ENCODE measurements at regions not wholly inside any gene's neighbourhood (a gene's known extent, or its start where the extent isn't known, plus 50 kb on each side); places are given as distances from the start of the nearest gene placed in this dataset.
A peak's percentile ranks its signal among the peaks of the same experiment; 100 is the strongest.

DNA sequence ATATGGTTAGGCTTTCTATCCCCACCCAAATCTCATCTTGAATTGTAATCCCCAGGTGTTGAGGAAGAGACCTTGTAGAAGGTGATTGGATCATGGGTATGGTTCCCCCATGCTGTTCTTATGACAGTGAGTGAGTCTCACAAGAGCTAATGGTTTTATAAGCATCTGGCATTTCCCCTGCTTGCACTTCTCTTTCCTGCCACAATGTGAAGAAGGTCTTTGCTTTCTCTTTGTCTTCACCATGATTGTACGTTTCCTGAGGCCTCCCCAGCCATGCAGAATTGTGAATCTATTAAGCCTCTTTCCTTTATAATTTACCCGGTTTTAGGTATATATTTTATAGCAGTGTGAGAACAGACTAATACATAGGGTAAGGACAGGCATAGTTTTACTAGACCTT lies 334.5 kb downstream of the TLR4 start:
- CTCF ChIA-PET, result no interaction called here
- no peaks in the 10 kb centered on the region for H3K4me1 ChIP-seq (ENCODE audit: control insufficient read depth, insufficient read depth, low read length)
- no peaks in the 10 kb centered on the region for H3K36me3 ChIP-seq (ENCODE audit: control insufficient read depth in 2 of 2, insufficient read depth in 1 of 2, low read length in 2 of 2)
- POLR2A ChIA-PET, result no interaction called here
- no peak overlapping the region for H3K4me3 ChIP-seq (ENCODE audit: low read depth, low read length)
- no peaks in the 10 kb centered on the region for H3K9me3 ChIP-seq (ENCODE audit: control insufficient read depth, insufficient read depth, low read depth, low read length)
- no peak overlapping the region for H3K27ac ChIP-seq (ENCODE audit: extremely low read depth, low read depth, low read length)
- TF ChIP-seq KLF9 (tag by site-specific recombination; IDR thresholded peaks at IDR 0.05; ENCODE audit: low read depth) (no peak), ZNF37A (tag by site-specific recombination; IDR thresholded peaks at IDR 0.05) (no peak), ZNF184 (tag by site-specific recombination; IDR thresholded peaks at IDR 0.05) (no peak), ZNF202 (tag by site-specific recombination; IDR thresholded peaks at IDR 0.05; ENCODE audit: borderline replicate concordance) (no peak), ZNF157 (tag by site-specific recombination; IDR thresholded peaks at IDR 0.05) (no peak)
- TF ChIP-seq, protein P1, sequence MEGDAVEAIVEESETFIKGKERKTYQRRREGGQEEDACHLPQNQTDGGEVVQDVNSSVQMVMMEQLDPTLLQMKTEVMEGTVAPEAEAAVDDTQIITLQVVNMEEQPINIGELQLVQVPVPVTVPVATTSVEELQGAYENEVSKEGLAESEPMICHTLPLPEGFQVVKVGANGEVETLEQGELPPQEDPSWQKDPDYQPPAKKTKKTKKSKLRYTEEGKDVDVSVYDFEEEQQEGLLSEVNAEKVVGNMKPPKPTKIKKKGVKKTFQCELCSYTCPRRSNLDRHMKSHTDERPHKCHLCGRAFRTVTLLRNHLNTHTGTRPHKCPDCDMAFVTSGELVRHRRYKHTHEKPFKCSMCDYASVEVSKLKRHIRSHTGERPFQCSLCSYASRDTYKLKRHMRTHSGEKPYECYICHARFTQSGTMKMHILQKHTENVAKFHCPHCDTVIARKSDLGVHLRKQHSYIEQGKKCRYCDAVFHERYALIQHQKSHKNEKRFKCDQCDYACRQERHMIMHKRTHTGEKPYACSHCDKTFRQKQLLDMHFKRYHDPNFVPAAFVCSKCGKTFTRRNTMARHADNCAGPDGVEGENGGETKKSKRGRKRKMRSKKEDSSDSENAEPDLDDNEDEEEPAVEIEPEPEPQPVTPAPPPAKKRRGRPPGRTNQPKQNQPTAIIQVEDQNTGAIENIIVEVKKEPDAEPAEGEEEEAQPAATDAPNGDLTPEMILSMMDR (tag by site-specific recombination; IDR thresholded peaks at IDR 0.05), result no peak
- TF ChIP-seq, protein P2, sequence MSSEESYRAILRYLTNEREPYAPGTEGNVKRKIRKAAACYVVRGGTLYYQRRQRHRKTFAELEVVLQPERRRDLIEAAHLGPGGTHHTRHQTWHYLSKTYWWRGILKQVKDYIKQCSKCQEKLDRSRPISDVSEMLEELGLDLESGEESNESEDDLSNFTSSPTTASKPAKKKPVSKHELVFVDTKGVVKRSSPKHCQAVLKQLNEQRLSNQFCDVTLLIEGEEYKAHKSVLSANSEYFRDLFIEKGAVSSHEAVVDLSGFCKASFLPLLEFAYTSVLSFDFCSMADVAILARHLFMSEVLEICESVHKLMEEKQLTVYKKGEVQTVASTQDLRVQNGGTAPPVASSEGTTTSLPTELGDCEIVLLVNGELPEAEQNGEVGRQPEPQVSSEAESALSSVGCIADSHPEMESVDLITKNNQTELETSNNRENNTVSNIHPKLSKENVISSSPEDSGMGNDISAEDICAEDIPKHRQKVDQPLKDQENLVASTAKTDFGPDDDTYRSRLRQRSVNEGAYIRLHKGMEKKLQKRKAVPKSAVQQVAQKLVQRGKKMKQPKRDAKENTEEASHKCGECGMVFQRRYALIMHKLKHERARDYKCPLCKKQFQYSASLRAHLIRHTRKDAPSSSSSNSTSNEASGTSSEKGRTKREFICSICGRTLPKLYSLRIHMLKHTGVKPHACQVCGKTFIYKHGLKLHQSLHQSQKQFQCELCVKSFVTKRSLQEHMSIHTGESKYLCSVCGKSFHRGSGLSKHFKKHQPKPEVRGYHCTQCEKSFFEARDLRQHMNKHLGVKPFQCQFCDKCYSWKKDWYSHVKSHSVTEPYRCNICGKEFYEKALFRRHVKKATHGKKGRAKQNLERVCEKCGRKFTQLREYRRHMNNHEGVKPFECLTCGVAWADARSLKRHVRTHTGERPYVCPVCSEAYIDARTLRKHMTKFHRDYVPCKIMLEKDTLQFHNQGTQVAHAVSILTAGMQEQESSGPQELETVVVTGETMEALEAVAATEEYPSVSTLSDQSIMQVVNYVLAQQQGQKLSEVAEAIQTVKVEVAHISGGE (tag by site-specific recombination; conservative IDR thresholded peaks at IDR 0.05; ENCODE audit: low read depth), result no peak

DNA sequence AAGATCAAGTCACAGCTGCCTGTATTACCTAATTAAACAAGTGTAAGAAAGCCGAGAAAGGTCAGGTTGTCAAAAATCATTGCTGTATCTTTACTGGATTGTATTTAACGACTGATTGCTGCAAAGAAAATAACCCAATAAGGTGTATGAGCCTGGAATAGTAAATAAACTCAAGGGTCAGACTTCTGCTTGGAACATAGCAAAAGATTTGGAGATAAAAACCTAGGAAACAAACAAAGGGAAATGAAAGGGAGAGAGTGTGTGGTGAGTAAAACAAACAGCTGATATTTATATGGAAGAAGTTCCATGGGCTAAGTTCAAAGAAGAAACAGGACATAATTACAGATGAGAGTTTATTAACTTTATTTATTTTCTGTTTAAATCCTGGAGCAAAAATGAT lies 354.0 kb downstream of the TLR4 start:
- Histone ChIP-seq H3K9me3 (ENCODE audit: control insufficient read depth, insufficient read depth, low read depth, low read length) (no peaks in the 10 kb centered on the region), H3K4me1 (ENCODE audit: control insufficient read depth, insufficient read depth, low read length) (no peaks in the 10 kb centered on the region), H3K4me3 (ENCODE audit: low read depth, low read length) (no peak overlapping the region), H3K36me3 (ENCODE audit: control insufficient read depth in 2 of 2, insufficient read depth in 1 of 2, low read length in 2 of 2) (no peaks in the 10 kb centered on the region), H3K27ac (ENCODE audit: extremely low read depth, low read depth, low read length) (no peak overlapping the region)
- POLR2A ChIA-PET, result no interaction called here
- CTCF ChIA-PET, result no interaction called here
- TF ChIP-seq RBAK (tag by site-specific recombination; IDR thresholded peaks at IDR 0.05) (no peak), ZSCAN30 (tag by site-specific recombination; IDR thresholded peaks at IDR 0.05) (no peak), ZNF747 (tag by site-specific recombination; IDR thresholded peaks at IDR 0.05) (no peak)
- TF ChIP-seq, protein P3, sequence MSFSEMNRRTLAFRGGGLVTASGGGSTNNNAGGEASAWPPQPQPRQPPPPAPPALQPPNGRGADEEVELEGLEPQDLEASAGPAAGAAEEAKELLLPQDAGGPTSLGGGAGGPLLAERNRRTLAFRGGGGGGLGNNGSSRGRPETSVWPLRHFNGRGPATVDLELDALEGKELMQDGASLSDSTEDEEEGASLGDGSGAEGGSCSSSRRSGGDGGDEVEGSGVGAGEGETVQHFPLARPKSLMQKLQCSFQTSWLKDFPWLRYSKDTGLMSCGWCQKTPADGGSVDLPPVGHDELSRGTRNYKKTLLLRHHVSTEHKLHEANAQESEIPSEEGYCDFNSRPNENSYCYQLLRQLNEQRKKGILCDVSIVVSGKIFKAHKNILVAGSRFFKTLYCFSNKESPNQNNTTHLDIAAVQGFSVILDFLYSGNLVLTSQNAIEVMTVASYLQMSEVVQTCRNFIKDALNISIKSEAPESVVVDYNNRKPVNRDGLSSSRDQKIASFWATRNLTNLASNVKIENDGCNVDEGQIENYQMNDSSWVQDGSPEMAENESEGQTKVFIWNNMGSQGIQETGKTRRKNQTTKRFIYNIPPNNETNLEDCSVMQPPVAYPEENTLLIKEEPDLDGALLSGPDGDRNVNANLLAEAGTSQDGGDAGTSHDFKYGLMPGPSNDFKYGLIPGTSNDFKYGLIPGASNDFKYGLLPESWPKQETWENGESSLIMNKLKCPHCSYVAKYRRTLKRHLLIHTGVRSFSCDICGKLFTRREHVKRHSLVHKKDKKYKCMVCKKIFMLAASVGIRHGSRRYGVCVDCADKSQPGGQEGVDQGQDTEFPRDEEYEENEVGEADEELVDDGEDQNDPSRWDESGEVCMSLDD (tag by site-specific recombination; IDR thresholded peaks at IDR 0.05), result no peak

DNA sequence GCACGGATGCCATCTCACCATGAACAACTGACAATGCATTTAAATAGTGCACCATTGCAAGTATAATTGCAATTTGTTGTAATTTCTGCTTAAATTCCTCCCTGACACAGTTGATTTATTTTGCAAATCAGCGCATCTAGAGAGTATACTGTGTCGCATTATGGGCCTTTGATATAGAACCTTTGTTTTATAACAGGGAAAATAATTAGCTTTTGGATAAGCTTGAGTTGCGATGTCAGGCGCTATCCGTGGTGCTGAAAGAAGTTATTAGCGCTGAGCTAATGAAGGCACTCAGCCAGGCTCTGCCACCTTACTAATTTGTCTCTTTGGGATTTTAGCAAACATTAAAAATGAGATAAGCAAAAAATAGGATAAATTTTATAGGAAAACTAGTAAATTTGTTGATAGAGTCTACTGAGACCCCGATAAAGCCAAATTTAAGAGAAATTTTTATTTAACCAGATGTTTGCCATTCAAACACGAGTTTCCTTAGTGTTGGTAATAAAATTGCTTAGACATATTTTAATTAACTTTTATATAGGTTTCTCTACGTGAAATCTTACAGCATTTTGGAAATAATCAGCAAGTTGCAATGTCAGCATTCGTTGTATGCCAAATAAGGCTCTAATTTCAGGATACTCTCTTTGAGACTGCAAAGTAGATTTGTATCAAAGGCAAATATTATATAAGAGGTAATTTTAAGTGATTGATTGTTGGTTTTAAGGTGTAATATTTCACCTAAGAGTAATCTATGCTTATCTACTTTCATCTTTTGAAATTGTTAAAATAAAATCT lies 355.5 kb downstream of the TLR4 start:
- TF ChIP-seq TRIM28 (IDR thresholded peaks at IDR 0.05; ENCODE audit: borderline replicate concordance, low read length) (no peak), ZNF157 (tag by site-specific recombination; IDR thresholded peaks at IDR 0.05) (no peak), FEZF1 (tag by site-specific recombination; IDR thresholded peaks at IDR 0.05) (no peak), ZFP3 (tag by site-specific recombination; IDR thresholded peaks at IDR 0.05; ENCODE audit: low read depth) (no peak), ZNF792 (tag by site-specific recombination; IDR thresholded peaks at IDR 0.05) (no peak)
- TF ChIP-seq, protein P4, sequence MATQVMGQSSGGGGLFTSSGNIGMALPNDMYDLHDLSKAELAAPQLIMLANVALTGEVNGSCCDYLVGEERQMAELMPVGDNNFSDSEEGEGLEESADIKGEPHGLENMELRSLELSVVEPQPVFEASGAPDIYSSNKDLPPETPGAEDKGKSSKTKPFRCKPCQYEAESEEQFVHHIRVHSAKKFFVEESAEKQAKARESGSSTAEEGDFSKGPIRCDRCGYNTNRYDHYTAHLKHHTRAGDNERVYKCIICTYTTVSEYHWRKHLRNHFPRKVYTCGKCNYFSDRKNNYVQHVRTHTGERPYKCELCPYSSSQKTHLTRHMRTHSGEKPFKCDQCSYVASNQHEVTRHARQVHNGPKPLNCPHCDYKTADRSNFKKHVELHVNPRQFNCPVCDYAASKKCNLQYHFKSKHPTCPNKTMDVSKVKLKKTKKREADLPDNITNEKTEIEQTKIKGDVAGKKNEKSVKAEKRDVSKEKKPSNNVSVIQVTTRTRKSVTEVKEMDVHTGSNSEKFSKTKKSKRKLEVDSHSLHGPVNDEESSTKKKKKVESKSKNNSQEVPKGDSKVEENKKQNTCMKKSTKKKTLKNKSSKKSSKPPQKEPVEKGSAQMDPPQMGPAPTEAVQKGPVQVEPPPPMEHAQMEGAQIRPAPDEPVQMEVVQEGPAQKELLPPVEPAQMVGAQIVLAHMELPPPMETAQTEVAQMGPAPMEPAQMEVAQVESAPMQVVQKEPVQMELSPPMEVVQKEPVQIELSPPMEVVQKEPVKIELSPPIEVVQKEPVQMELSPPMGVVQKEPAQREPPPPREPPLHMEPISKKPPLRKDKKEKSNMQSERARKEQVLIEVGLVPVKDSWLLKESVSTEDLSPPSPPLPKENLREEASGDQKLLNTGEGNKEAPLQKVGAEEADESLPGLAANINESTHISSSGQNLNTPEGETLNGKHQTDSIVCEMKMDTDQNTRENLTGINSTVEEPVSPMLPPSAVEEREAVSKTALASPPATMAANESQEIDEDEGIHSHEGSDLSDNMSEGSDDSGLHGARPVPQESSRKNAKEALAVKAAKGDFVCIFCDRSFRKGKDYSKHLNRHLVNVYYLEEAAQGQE (tag by site-specific recombination; IDR thresholded peaks at IDR 0.05), result peak; percentile 89
- TF ChIP-seq, protein P5, sequence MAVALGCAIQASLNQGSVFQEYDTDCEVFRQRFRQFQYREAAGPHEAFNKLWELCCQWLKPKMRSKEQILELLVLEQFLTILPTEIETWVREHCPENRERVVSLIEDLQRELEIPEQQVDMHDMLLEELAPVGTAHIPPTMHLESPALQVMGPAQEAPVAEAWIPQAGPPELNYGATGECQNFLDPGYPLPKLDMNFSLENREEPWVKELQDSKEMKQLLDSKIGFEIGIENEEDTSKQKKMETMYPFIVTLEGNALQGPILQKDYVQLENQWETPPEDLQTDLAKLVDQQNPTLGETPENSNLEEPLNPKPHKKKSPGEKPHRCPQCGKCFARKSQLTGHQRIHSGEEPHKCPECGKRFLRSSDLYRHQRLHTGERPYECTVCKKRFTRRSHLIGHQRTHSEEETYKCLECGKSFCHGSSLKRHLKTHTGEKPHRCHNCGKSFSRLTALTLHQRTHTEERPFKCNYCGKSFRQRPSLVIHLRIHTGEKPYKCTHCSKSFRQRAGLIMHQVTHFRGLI (tag by site-specific recombination; IDR thresholded peaks at IDR 0.05), result no peak
- CTCF ChIA-PET, result no interaction called here
- no peaks in the 10 kb centered on the region for H3K9me3 ChIP-seq (ENCODE audit: control insufficient read depth, insufficient read depth, low read depth, low read length)
- H3K4me3 ChIP-seq (ENCODE audit: low read depth, low read length), result no peak overlapping the region
- POLR2A ChIA-PET, result no interaction called here
- H3K36me3 ChIP-seq (ENCODE audit: control insufficient read depth in 2 of 2, insufficient read depth in 1 of 2, low read length in 2 of 2), result no peaks in the 10 kb centered on the region
- no peaks in the 10 kb centered on the region for H3K4me1 ChIP-seq (ENCODE audit: control insufficient read depth, insufficient read depth, low read length)
- H3K27ac ChIP-seq (ENCODE audit: extremely low read depth, low read depth, low read length), result no peak overlapping the region

All from HEK293 (cell line).